RWPE2 (cell line): ENCODE measurements at regions not wholly inside any gene's neighbourhood (a gene's known extent, or its start where the extent isn't known, plus 50 kb on each side); places are given as distances from the start of the nearest gene placed in this dataset.
A peak's percentile ranks its signal among the peaks of the same experiment; 100 is the strongest.

Experiments
- ATAC-seq: fragments of 200-7000 bp; cut with Tn5 transposase; 3 replicates; pipeline ENCODE4 v1.9.1; 2021; ENCODE audit warnings: low read depth
- DNase-seq: peaks from one replicate; pipeline ENCODE4 v3.0.0-alpha.2; 2020; ENCODE audit warnings: low spot score
- H3K27ac ChIP-seq: fragments of 450-650 bp; 2 replicates; pipeline ENCODE4 v1.5.1; 2017; ENCODE audit warnings: mild to moderate bottlenecking; ENCODE audit not compliant: poor library complexity, severe bottlenecking
- H3K27me3 ChIP-seq: fragments of 250-450 bp; sonication (Bioruptor Pico); 2 replicates; pipeline ENCODE4 v1.5.1; 2021; ENCODE audit warnings: mild to moderate bottlenecking, moderate library complexity; ENCODE audit not compliant: insufficient read depth, poor library complexity, severe bottlenecking
- H3K36me3 ChIP-seq: fragments of 250-450 bp; sonication (Bioruptor Pico); 2 replicates; pipeline ENCODE4 v1.5.1; 2020; ENCODE audit warnings: low read depth, mild to moderate bottlenecking, moderate library complexity
- H3K4me1 ChIP-seq: fragments of 250-450 bp; sonication (Bioruptor Pico); 2 replicates; pipeline ENCODE4 v1.5.1; 2021; ENCODE audit warnings: mild to moderate bottlenecking, moderate library complexity; ENCODE audit not compliant: insufficient read depth, poor library complexity, severe bottlenecking
- H3K4me3 ChIP-seq: fragments of 250-450 bp; sonication (Bioruptor Pico); 2 replicates; pipeline ENCODE4 v1.5.1; 2021; ENCODE audit warnings: mild to moderate bottlenecking, moderate library complexity; ENCODE audit not compliant: severe bottlenecking
- H3K9me3 ChIP-seq: fragments of 250-450 bp; sonication (Bioruptor Pico); 2 replicates; pipeline ENCODE4 v1.5.1; 2021; ENCODE audit warnings: mild to moderate bottlenecking, moderate library complexity; ENCODE audit not compliant: severe bottlenecking
- TF ChIP-seq, protein P1 (sequence below): fragments of 450-650 bp; IDR thresholded peaks from one replicate; pipeline ENCODE4 v1.5.1; 2017; ENCODE audit warnings: mild to moderate bottlenecking, moderate library complexity; ENCODE audit not compliant: poor library complexity, severe bottlenecking

DNA sequence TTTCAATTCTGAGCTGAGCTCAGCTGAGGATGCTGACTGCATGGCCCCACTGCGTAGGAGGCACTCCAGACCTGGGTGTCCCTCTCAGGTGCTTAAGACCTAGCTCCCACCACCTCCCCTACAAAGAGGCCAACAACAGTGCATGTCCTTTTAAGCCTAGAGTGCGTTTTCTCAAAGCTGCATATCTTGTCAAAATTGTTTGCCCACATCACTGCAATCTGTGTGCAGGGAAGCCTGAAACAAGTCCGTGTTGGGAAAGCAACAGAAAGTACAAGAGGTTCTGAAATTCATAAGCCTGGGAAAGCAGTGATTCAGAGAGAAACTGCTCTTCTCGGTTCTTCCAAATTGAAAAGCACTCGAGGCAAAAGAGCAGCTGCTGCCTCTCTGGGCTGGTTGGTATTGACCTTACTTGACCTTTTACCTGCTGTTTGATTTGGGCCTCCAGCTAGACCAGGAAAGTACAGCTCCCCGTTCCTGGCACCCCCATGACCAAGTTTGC is 238.4 kb downstream of the NR2F1-AS1 start:
- no peak overlapping the region for H3K4me3 ChIP-seq
- TF ChIP-seq, protein P1, sequence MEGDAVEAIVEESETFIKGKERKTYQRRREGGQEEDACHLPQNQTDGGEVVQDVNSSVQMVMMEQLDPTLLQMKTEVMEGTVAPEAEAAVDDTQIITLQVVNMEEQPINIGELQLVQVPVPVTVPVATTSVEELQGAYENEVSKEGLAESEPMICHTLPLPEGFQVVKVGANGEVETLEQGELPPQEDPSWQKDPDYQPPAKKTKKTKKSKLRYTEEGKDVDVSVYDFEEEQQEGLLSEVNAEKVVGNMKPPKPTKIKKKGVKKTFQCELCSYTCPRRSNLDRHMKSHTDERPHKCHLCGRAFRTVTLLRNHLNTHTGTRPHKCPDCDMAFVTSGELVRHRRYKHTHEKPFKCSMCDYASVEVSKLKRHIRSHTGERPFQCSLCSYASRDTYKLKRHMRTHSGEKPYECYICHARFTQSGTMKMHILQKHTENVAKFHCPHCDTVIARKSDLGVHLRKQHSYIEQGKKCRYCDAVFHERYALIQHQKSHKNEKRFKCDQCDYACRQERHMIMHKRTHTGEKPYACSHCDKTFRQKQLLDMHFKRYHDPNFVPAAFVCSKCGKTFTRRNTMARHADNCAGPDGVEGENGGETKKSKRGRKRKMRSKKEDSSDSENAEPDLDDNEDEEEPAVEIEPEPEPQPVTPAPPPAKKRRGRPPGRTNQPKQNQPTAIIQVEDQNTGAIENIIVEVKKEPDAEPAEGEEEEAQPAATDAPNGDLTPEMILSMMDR = no peak
- no peaks in the 10 kb centered on the region for H3K4me1 ChIP-seq
- no peaks in the 10 kb centered on the region for H3K27me3 ChIP-seq
- no peak for ATAC-seq
- no peak overlapping the region for H3K27ac ChIP-seq
- H3K36me3 ChIP-seq = no peaks in the 10 kb centered on the region
- no peak for DNase-seq
- no peaks in the 10 kb centered on the region for H3K9me3 ChIP-seq

DNA sequence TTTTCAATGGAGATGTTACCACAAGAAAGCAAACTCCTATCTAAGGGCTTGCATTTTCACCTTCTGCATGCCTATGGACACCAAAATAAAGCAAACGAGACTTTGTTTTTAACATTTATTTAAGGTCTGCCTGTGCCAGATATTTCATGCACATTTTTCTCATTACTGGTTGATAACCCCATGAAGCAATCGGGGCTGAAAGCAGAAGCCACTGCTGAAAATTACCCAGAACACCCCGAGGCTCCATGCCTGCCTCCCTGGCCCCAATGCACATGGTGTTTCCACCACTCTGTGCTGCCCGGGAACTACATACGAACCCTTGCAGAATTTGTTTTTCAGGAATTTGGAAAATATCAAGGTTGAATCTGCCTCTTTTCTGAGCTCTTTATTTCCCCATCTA is 240.1 kb downstream of the NR2F1-AS1 start:
- no peak for ATAC-seq
- Histone ChIP-seq H3K4me3 (no peak overlapping the region), H3K27ac (no peak overlapping the region), H3K4me1 (peaks cover 9% of the 10 kb centered on the region), H3K9me3 (no peaks in the 10 kb centered on the region), H3K27me3 (no peaks in the 10 kb centered on the region), H3K36me3 (no peaks in the 10 kb centered on the region)
- TF ChIP-seq, protein P1 = no peak
- no peak for DNase-seq

DNA sequence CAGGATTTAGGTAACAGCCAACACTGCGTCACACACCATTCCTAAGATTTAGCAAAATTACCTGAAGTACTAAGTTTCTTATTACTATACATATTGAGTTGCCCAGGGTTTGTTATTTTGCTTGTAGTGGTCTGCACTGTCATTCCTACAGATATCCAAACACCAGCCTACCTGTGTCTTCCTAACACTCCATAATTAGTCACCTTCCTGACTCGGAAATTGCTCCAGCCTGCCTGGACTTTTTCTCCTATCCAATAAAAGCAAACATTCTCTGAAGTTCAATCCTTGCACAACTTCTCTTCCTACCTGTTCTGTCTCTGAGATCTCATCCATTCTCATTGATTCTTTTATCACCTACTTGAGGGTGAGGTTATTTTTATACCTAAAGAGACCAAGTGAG is 243.9 kb downstream of the NR2F1-AS1 start:
- TF ChIP-seq, protein P1 = no peak
- Histone ChIP-seq H3K4me3 (no peak overlapping the region), H3K4me1 (peaks cover 9% of the 10 kb centered on the region), H3K36me3 (no peaks in the 10 kb centered on the region), H3K27ac (peak overlapping the region; percentile 16), H3K27me3 (no peaks in the 10 kb centered on the region), H3K9me3 (no peaks in the 10 kb centered on the region)
- ATAC-seq (peak; percentile 92), DNase-seq (no peak)

DNA sequence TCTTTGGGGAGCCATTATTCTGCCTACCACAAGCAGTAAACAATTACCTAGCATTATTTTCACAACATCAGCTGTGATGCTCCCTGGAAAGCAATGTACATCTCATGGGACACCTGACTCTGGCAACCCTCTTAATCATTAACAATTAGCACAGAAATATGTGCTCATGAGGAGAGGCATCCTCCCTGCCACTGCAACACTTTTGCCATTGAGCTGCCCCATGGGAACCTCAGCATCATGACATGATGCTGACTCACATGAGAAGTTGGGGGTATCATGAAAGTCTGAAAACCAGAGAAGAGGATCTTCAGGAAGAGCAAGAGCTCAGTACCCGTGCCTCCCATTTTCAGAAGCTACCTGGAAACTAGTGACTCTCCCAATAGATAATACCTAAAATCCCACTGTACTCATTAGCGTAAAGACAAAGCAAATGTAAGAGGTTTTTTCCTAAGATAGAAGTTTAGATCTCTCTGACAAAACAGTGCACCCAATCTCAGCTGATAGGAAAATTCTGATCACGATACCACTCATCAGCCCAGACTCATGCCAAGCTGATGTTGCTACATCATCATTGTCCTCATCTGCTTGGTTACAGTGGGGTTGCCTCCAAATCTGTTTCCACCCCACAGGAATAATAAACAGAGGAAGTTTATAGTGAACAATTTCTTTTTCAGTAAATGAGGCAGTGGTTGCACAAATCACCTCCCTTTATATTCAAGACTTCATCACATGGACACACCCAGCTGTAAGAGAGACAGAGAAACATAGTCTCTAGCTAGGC is 244.5 kb downstream of the NR2F1-AS1 start:
- no peaks in the 10 kb centered on the region for H3K36me3 ChIP-seq
- ATAC-seq (no peak; the same call in 2 of the 3 replicates), DNase-seq (no peak)
- H3K4me1 ChIP-seq = peaks cover 9% of the 10 kb centered on the region
- H3K27ac ChIP-seq = peak overlapping the region; percentile 16
- H3K27me3 ChIP-seq = no peaks in the 10 kb centered on the region
- no peaks in the 10 kb centered on the region for H3K9me3 ChIP-seq
- H3K4me3 ChIP-seq = no peak overlapping the region
- TF ChIP-seq, protein P1 = no peak

DNA sequence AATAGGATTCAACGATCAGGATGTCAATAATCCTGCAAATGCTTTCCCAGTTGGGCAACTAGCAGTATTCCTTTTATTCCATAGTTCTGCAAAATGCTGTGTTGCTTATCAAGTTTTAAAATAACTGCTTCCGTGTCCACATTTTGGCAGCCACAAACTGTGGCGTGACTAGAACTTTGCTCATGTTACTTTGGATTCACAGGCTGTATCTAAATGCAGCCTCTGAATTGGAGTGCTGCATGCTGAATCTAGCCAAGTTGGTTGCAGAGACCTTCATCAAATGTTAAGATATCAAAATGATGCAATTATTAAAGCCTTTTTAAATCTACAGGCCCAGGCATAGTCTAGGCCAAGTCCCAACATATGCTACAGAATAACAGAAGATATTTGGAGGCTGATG is 249.2 kb downstream of the NR2F1-AS1 start:
- TF ChIP-seq, protein P1 = no peak
- no peaks in the 10 kb centered on the region for H3K27me3 ChIP-seq
- no peak for ATAC-seq
- no peaks in the 10 kb centered on the region for H3K36me3 ChIP-seq
- no peak for DNase-seq
- peaks cover 29% of the 10 kb centered on the region for H3K4me1 ChIP-seq
- no peak overlapping the region for H3K27ac ChIP-seq
- no peak overlapping the region for H3K4me3 ChIP-seq
- no peaks in the 10 kb centered on the region for H3K9me3 ChIP-seq
